Hematopoietic multipotent progenitor cell treated with erythropoietin and hydrocortisone succinate and interleukin-3 and kit ligand, for 17 days (in vitro differentiated cells): ENCODE measurements at regions not wholly inside any gene's neighbourhood (a gene's known extent, or its start where the extent isn't known, plus 50 kb on each side); places are given as distances from the start of the nearest gene placed in this dataset.
"Not testable (repeated sequence)": the region's sequence is repeated elsewhere in the genome, so short reads cannot be mapped to it uniquely, and the experiment has no call there.

ENCODE experiments used
- DNase-seq: peaks from one replicate; pipeline ENCODE4 v3.0.0-alpha.2; 2015; ENCODE audit warnings: low spot score

DNA sequence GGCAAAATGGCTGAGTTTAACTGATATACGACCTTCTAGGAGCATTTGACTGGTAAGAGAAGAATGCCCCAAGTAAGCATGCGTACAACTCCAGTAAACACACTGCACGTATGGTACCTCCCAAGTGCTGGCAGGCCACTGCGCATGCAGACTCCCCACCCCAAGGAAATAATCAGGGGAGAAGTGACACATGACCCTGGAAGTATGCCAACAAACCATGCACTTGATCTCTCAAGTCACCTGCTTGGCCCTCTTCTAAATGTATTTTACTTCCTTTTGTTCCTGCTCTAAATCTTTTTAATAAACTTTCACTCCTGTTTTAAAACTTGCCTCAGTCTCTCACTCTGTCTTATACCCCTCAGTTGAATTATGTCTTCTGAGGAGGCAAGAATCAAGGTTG lies 129.8 kb upstream of the COL5A2 start:
- DNase-seq: no peak

GRCh38 chr2:189312211-189312610 lies 129.1 kb upstream of the WDR75 start:
- no peak for DNase-seq

DNA sequence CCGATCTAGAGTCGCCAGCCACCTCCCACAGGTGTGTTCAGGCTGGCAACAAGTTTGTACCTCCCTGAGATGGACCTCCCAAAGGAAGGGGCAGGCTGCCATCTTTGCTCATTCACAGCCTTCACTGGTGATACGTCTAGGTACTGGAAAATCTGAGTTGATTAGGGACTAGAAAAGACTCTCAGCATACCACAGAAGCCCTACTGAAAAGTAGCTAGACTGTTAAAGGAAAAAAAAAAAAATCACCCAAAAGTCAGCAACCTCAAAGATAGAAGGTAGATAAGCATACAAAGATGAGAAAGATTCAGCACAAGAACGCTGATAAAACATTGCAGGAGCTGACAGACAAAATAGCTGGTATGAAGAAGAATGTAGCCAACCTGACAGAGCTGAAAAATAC lies 128.6 kb upstream of the WDR75 start:
- no peak for DNase-seq

DNA sequence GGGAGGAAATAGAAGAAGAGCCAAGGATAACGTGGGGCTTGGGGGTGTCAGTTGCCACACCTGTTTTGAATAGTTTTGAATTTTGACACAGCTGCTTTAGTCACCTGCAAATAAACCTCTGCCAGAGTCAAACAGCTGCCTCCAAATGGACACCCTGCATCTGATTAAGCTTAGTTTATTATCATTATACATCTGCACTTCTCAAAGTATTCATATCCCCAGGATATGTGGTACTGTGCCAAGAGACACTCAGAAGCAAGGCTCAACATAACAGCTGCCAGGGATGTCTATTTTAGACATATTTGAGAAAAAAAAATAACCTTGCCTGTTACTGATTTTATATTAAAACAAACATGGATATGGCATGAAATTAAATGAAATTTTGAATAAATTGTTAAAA lies 122.5 kb upstream of the WDR75 start:
- no peak for DNase-seq

DNA sequence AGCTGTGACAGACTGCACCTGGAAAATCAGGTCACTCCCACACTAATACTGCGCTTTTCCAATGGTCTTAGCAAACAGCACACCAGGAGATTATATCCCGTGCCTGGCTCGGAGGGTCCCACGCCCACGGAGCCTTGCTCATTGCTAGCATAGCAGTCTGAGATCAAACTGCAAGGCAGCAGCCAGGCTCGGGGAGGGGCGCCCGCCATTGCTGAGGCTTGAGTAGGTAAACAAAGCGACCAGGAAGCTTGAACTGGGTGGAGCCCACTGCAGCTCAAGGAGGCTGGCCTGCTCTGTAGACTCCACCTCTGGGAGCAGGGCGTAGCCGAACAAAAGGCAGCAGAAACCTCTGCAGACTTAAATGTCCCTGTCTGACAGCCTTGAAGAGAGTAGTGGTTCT lies 121.8 kb upstream of the WDR75 start:
- not testable (repeated sequence) for DNase-seq

DNA sequence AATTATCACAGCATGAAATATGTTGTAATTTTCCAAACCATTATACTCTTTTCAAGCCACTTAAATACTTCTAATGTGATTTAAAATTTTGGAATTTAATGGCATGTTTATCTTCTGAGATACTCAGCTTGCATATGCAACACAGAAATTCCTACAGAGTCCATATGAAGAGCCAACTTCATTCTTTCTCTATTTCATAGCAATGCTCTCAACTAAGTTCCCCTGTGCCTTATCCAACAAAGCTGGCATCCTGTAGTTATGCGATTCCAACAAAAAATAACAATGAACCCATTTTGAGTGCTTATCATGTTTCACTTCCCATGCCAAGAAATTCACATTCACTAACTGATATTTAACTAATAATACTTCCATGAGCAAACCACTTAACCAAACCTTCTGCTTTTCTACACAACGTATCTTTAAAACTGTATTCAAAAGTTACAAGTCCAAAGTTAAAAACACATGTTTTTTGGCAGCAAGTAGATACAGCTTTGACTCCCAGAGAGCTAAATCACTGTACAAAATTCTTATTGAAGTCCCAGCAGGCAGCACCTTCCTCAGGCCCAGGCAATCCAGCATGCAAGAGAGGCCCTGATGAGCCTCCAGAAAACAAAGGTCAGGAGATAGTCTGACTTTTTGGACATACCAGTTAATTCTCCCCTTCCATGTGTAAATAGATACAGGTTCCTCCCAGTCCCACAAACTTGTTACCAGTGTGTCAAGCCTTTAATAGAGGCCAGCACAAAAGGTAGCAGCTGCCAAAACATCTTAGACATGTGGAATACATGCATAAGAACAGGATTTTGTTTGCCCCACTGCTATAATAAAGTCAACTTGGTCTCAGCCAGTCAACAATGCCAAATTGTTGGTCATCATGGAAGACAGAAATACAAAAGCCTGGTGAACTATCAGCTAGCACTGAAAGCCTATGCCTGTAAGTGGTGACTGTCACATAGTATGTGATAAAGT lies 113.1 kb upstream of the WDR75 start:
- DNase-seq: no peak

- no peak for DNase-seq
Observed at GRCh38 chr2:189328848-189329245, 112.4 kb upstream of the WDR75 start.

DNA sequence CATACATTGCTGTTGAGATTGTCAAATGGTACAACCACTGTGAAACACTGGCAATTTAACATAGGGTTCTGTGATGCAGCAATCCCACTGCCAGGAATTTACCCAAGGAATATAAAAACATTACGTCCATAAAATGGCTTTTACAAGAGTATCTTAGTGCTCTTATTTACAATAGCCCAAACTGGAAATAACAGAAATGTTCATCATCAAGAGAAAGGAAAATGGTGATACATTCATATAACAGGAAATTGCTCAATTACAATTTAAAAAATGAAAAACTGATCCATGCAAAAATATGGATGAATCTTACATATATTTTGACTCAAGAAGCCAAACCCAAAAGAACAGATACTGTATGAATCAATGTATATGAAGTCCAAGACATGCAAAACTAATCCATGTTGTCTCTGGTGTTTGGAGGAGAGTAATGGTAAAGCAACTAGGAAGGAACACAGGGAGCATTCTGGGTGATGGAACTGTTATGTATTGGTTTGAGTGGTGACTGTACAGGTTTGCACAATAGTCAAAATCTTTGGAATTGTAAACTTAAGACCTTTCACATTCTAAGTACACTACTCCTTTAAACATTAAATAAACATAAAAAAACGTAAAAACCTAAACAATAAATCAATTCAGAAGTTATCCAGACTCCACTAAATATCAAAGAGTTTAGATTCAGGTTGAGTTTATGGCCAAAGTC lies 104.8 kb upstream of the WDR75 start:
- DNase-seq: no peak

DNA sequence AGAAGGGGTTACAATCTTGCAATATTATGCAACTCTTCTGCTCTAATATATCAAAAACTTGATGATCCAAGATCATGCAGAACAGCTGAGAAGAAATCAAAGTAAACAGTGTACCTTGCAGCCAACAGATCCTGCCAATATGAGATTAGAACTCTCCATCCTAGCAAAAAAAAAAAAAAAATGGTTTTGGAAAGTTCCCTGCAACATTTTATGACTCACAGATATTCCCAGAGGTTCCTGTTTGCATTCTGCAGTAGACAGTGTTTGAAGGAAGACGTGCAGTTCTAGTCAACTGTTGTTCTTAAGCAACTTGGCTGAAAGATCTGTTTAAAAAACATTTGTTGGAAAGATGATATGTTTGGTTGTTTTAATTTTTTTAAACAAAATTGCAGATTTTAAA lies 103.6 kb upstream of the WDR75 start:
- DNase-seq: no peak

- DNase-seq: no peak
Observed at GRCh38 chr2:189338115-189338514, 103.2 kb upstream of the WDR75 start.

DNA sequence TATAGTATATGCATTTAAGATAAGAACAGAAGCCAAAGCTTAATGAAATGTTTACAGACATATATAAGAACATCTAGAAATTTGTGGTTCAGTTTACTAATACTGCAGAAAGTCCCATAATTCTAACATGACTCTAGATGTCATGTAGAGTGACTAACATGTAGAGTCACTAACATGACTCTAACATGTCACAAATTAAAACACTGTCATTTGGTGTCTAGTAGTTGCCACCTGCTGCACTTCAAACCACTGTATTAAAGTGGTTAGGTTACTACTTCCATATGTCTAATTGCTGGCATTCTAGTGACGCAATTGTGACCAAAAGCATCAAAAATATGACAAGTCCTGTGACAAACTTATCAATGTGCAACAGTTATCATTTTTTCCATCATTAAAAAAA lies 100.2 kb upstream of the WDR75 start:
- no peak for DNase-seq

DNA sequence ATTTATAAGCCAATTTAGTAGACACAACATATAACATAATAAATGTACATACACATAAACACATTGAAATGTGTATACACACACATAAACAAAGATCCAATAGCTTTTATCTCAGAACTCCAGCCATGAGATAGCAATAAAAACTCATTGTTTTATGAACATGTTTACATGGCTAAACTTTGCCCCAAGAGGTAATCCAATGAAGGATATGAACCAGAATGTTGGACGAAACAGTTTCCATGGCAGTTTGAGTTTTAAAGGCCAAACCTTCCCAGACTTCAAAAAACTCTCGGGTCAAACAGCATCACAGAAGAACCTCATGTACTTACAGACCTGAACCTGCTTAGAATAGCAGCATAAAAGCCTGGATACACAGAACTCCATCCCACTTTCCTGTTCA lies 97.2 kb upstream of the WDR75 start:
- no peak for DNase-seq

DNA sequence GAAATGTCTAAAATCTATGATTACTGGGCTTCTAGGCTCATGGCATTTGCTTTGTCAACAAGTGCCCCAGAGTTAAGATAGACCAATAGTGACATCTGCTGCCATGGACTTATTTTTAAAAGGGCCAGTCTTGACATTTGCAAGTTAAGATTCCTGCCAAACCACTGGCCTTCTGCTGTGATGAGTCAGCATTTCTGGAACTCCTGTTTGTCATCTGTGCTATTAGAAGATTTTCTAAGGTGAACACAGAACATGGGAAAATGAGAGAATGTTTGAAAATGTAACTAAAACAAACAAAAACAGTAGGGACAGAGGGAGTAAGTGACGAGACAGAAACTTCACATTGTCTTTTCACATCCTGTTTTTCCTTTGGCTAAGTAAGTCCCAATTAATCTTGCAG lies 93.7 kb upstream of the WDR75 start:
- DNase-seq: peak; percentile 64

DNA sequence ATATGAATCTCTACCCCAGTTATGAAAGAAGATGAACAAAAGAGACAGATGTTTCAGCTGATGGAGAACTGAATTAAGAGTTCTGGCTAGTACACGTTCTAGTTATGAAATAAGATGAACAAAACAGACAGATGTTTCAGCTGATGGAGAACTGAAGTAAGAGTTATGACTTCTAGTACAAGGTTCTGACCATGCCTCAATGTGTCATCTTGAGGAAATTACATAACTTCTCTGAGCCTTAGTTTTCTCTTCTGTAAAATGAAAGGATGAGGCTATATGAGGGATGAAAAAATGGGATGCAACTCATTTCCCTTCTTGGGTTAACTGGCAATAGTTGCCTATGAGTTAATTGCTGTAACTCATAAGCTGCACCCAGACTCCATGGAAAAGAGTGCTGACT lies 92.9 kb upstream of the WDR75 start:
- DNase-seq: no peak

- DNase-seq: no peak
Observed at GRCh38 chr2:189350540-189351209, 90.6 kb upstream of the WDR75 start.

DNA sequence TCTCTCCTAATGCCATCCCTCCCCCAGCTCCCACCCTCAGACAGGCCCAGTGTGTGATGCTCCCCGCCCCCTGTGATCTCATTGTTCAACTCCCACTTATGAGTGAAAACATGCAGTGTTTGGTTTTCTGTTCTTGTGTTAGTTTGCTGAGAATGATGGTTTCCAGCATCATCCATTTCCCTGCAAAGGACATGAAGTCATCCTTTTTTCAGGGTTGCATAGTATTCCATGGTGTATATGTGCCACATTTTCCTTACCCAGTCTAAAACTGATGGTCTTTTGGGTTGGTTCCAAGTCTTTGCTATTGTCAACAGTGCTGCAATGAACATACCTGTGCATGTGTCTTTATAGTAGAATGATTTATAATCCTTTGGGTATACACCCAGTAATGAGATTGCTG lies 89.3 kb upstream of the WDR75 start:
- not testable (repeated sequence) for DNase-seq

DNA sequence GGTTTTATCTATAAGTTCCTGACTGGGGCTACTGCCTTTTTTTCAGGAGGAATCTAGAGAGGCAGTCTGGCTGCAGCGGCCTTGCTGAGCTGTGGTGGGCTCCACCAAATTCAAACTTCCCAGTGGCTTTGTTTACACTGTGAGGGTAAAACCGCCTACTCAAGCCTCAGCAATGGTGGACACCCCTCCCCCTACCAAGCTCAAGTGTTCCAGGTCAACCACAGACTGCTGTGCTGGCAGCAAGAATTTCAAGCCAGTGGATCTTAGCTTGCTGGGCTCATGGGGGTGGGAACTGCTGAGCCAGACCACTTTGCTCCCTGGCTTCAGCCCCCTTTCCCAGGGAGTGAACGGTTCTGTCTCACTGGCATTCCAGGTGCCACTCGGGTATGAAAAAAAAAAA lies 83.9 kb upstream of the WDR75 start:
- DNase-seq: not testable (repeated sequence)

DNA sequence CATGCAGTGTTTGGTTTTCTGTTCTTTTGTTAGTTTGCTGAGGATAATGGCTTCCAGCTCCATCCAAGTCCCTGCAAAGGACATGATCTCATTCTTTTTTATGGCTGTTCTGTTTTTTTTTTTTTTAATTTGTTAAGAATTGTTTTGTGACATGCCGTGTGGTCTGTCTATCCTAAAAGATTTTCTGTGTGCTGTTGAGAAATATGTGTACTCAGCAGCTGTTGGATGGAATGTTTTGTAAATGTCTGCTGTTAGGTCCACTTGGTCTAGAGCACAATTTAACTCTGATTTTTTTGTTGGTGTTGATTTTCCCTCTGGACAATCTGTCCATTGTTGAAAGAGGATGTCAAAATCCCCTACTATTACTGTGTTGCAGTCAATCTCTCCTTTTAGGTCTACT lies 80.4 kb upstream of the WDR75 start:
- no peak for DNase-seq

- DNase-seq: no peak
Observed at GRCh38 chr2:189362283-189362682, 79.0 kb upstream of the WDR75 start.

GRCh38 chr2:189363559-189363958 lies 77.7 kb upstream of the WDR75 start:
- no peak for DNase-seq

GRCh38 chr2:189364607-189365006 lies 76.7 kb upstream of the WDR75 start:
- DNase-seq: no peak

DNA sequence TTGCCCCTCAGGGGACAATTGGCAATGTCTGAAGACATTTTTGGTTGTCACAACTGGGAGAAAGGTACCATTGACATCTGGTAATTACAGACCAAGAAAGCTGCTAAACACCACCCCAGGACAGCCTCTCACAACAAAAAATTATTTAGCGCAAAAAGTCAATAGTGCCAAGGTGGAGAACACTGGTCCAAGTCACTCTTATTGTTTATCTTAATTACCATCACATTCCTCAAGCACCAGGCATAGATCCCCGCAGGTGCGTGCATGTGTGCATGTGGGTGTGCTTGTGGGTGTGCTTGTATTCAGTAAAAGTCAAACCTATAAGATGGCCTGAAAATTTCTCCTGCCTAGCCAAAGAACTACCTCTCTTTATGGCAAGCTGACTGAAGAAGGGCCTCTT lies 74.9 kb upstream of the WDR75 start:
- DNase-seq: no peak

GRCh38 chr2:189367343-189367742 lies 73.9 kb upstream of the WDR75 start:
- DNase-seq: no peak
